SK-N-SH (cell line): ENCODE measurements at regions not wholly inside any gene's neighbourhood (a gene's known extent, or its start where the extent isn't known, plus 50 kb on each side); places are given as distances from the start of the nearest gene placed in this dataset.

ENCODE experiments used
- CTCF ChIA-PET: fragments of 300-600, 350-600 bp; formaldehyde crosslinking; extraction: SDS; loops from one replicate; lab custom pipeline; 2021; lab: Yijun Ruan, JAX
- POLR2A ChIA-PET: fragments of 350-600 bp; sonication (Branson Sonifier 250); formaldehyde crosslinking; extraction: SDS; loops from one replicate; lab custom pipeline; 2020; ENCODE audit warnings: antibody characterized with exemption, inconsistent platforms; lab: Yijun Ruan, JAX
- DNase-seq: peaks from one replicate; pipeline ENCODE4 v3.0.0; 2012
- H2AFZ ChIP-seq: fragments of 200-600 bp; sonication (generic); 2 replicates; pipeline ENCODE4 v1.8.1; 2016; ENCODE audit warnings: antibody characterized with exemption, mild to moderate bottlenecking, low read depth
- H3F3A ChIP-seq: fragments of 200-600 bp; sonication (generic); replicated peaks from 2 replicates; pipeline ENCODE3; 2016; ENCODE audit warnings: antibody characterized with exemption, mild to moderate bottlenecking; ENCODE audit not compliant: insufficient read depth
- H3K27ac ChIP-seq, 2 experiments: fragments of 200-500 bp in 1 of 2; fragments of 200-600 bp in 1 of 2; sonication (Bioruptor generic) in 1 of 2; sonication (generic), shearing (Covaris generic) in 1 of 2; 2 replicates each; pipeline versions ENCODE4 v1.5.1 to v1.6.1; 2014 to 2016; ENCODE audit warnings: low read depth in 2 of 2, inconsistent platforms in 1 of 2, low read length in 1 of 2, mild to moderate bottlenecking in 1 of 2, mixed read lengths in 1 of 2
- H3K27me3 ChIP-seq: fragments of 200-600 bp; sonication (generic), shearing (Covaris generic); 2 replicates; pipeline ENCODE4 v1.6.1; 2016; ENCODE audit warnings: mixed run types; ENCODE audit not compliant: insufficient read depth
- H3K36me3 ChIP-seq, 2 experiments: fragments of 200-500 bp in 1 of 2; fragments of 200-600 bp in 1 of 2; sonication (Bioruptor generic) in 1 of 2; sonication (generic) in 1 of 2; replicated peaks in 1 of 2; 2 replicates each; pipeline versions ENCODE3 to v1.5.1; 2014 to 2016; ENCODE audit warnings: low read length in 1 of 2, mild to moderate bottlenecking in 1 of 2; ENCODE audit not compliant: insufficient read depth in 2 of 2, control insufficient read depth in 1 of 2
- H3K4me1 ChIP-seq, 2 experiments: fragments of 200-500 bp in 1 of 2; fragments of 200-600 bp in 1 of 2; sonication (Bioruptor generic) in 1 of 2; sonication (generic), shearing (Covaris generic) in 1 of 2; 2 replicates each; pipeline versions ENCODE4 v1.5.1 to v1.6.1; 2014 to 2016; ENCODE audit warnings: low read depth in 1 of 2, low read length in 1 of 2, mixed run types in 1 of 2; ENCODE audit not compliant: insufficient read depth in 2 of 2, control insufficient read depth in 1 of 2
- H3K4me2 ChIP-seq: fragments of 200-600 bp; sonication (generic), shearing (Covaris generic); 2 replicates; pipeline ENCODE4 v1.6.1; 2017; ENCODE audit warnings: mixed run types
- H3K4me3 ChIP-seq, 2 experiments: fragments of 200-500 bp in 1 of 2; fragments of 200-600 bp in 1 of 2; sonication (Bioruptor generic) in 1 of 2; sonication (generic), shearing (Covaris generic) in 1 of 2; 2 replicates each; pipeline versions ENCODE4 v1.5.1 to v1.8.1; 2014 to 2016; ENCODE audit warnings: low read depth in 2 of 2, inconsistent platforms in 1 of 2, low read length in 1 of 2, mild to moderate bottlenecking in 1 of 2, mixed read lengths in 1 of 2, moderate library complexity in 1 of 2
- H3K79me2 ChIP-seq: fragments of 200-600 bp; sonication (generic); 2 replicates; pipeline ENCODE4 v1.8.1; 2017; ENCODE audit warnings: mild to moderate bottlenecking; ENCODE audit not compliant: insufficient read depth
- H3K9ac ChIP-seq: fragments of 200-600 bp; sonication (generic); 2 replicates; pipeline ENCODE4 v1.6.1; 2017; ENCODE audit warnings: mixed run types
- H3K9me2 ChIP-seq: fragments of 200-600 bp; sonication (generic); 2 replicates; pipeline ENCODE4 v1.6.1; 2017; ENCODE audit warnings: mixed run types
- H3K9me3 ChIP-seq: fragments of 200-600 bp; sonication (generic); 2 replicates; pipeline ENCODE4 v1.6.1; 2017; ENCODE audit warnings: mixed run types, mild to moderate bottlenecking, moderate library complexity
- H4K20me1 ChIP-seq: fragments of 200-600 bp; sonication (generic); 2 replicates; pipeline ENCODE4 v1.6.1; 2017; ENCODE audit warnings: mild to moderate bottlenecking, mixed run types; ENCODE audit not compliant: insufficient read depth
- EP300 ChIP-seq, 2 experiments: IDR thresholded peaks; 2 replicates each; pipeline versions ENCODE4 v1.4.0 to v1.6.1; 2012; ENCODE audit warnings: borderline replicate concordance in 1 of 2, low read depth in 1 of 2, low read length in 1 of 2
- FOXJ3 ChIP-seq: sonication (generic); formaldehyde crosslinking; IDR thresholded peaks from 2 replicates; pipeline ENCODE4 v1.5.1; 2020; ENCODE audit warnings: mild to moderate bottlenecking, missing genetic modification reagents
- FOXM1 ChIP-seq: IDR thresholded peaks from 2 replicates; pipeline ENCODE4 v1.4.0; 2012; ENCODE audit warnings: low read depth, mild to moderate bottlenecking
- GATA2 ChIP-seq: sonication (generic); formaldehyde crosslinking; IDR thresholded peaks from 2 replicates; pipeline ENCODE4 v1.5.0; 2020; ENCODE audit warnings: mild to moderate bottlenecking, missing genetic modification reagents
- JUND ChIP-seq: IDR thresholded peaks from 2 replicates; pipeline ENCODE4 v1.4.0; 2012
- MEF2A ChIP-seq: IDR thresholded peaks from 2 replicates; pipeline ENCODE4 v1.4.0; 2012; ENCODE audit warnings: low read depth, borderline replicate concordance
- NRF1 ChIP-seq: IDR thresholded peaks from 2 replicates; pipeline ENCODE4 v1.6.1; 2012; ENCODE audit warnings: low read depth, mild to moderate bottlenecking, low read length
- POLR2AphosphoS5 ChIP-seq: IDR thresholded peaks from 2 replicates; pipeline ENCODE4 v1.6.1; 2012; ENCODE audit warnings: low read depth, low read length
- REST ChIP-seq: IDR thresholded peaks from 2 replicates; pipeline ENCODE4 v1.6.1; 2012; ENCODE audit warnings: mild to moderate bottlenecking, low read depth, low read length, moderate library complexity
- RXRA ChIP-seq: IDR thresholded peaks from 2 replicates; pipeline ENCODE4 v1.4.0; 2012; ENCODE audit warnings: low read depth, mild to moderate bottlenecking, borderline replicate concordance
- SIN3A ChIP-seq: IDR thresholded peaks from 2 replicates; pipeline ENCODE4 v1.6.1; 2012; ENCODE audit warnings: low read depth, mild to moderate bottlenecking, low read length, moderate library complexity, borderline replicate concordance
- SMC3 ChIP-seq: IDR thresholded peaks from 2 replicates; pipeline ENCODE4 v1.6.1; 2012; ENCODE audit warnings: low read depth, low read length, improper control_type of control experiment
- TAF1 ChIP-seq: IDR thresholded peaks from 2 replicates; pipeline ENCODE4 v1.6.1; 2012; ENCODE audit warnings: low read depth, mild to moderate bottlenecking, low read length, moderate library complexity, borderline replicate concordance
- TCF12 ChIP-seq: IDR thresholded peaks from 2 replicates; pipeline ENCODE4 v1.4.0; 2012
- WGBS: methylation state at CpG from one replicate; pipeline ENCODE4 v1.1.6; 2017; ENCODE audit warnings: low lambda C conversion rate; 5-methylcytosine and 5-hydroxymethylcytosine counted together
- TF ChIP-seq, protein P1 (sequence below): fragments of 150-350 bp; IDR thresholded peaks from 2 replicates; pipeline ENCODE4 v1.6.1; 2017; ENCODE audit warnings: antibody characterized with exemption, low read length, low read depth, borderline replicate concordance

DNA sequence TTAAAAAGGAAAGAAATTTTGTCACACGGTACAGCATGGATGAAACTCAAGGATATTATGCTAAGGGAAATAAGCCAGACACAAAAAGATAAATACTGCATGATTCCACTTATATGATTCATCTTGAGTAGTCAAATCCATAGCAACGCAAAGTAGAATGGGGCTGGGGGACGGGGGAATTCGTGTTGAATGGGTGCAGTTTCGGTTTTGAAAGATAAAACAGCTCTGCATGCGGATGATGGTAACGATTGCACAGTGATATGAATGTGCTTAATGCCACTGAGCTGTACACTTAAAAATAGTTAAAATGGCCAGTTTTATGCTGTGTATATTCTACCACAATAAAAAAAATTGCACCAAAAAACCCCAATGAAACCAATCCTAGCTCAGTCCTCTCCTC, 52.9 kb upstream of the SIRPA start:
- CTCF ChIA-PET = interaction anchor here (1.0 to 1.7 kb wide), 4 partner anchors 10 to 79 kb away, joined by 3 to 4 read pairs (median 3); no protein-coding TSS in a partner anchor
- Histone ChIP-seq H3K27me3 (no peaks in the 10 kb centered on the region), H3K9ac (no peak overlapping the region), H3K4me1 (peaks cover 15 to 18% of the 10 kb centered on the region in 2 experiments; a peak in 2 of 4 replicates), H3K4me3 (no peak overlapping the region), H4K20me1 (no peaks in the 10 kb centered on the region), H3K4me2 (no peak overlapping the region), H3K36me3 (no peaks in the 10 kb centered on the region), H3K27ac (no peak overlapping the region), H2AFZ (no peak overlapping the region), H3K9me2 (no peaks in the 10 kb centered on the region), H3F3A (no peaks in the 10 kb centered on the region), H3K9me3 (no peaks in the 10 kb centered on the region), H3K79me2 (no peaks in the 10 kb centered on the region)
- POLR2A ChIA-PET = no interaction called here
- TF ChIP-seq SMC3 (no peak), EP300 (IDR thresholded peaks at IDR 0.05; ENCODE audit: borderline replicate concordance in 1 of 2, low read depth in 1 of 2, low read length in 1 of 2) (no peak), FOXJ3 (CRISPR knock-in tag) (no peak), MEF2A (no peak), GATA2 (no peak), TCF12 (no peak), FOXM1 (no peak), POLR2AphosphoS5 (no peak), REST (no peak), TAF1 (no peak), NRF1 (no peak), RXRA (no peak), SIN3A (no peak), JUND (no peak)
- TF ChIP-seq, protein P1, sequence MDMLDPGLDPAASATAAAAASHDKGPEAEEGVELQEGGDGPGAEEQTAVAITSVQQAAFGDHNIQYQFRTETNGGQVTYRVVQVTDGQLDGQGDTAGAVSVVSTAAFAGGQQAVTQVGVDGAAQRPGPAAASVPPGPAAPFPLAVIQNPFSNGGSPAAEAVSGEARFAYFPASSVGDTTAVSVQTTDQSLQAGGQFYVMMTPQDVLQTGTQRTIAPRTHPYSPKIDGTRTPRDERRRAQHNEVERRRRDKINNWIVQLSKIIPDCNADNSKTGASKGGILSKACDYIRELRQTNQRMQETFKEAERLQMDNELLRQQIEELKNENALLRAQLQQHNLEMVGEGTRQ = no peak
- DNase-seq = no peak
- WGBS = 88% methylated on average over 7 of the region's 7 CpGs
